ENCODE measurements at regions not wholly inside any gene's neighbourhood (a gene's known extent, or its start where the extent isn't known, plus 50 kb on each side); places are given as distances from the start of the nearest gene placed in this dataset.
"Not testable (repeated sequence)": the region's sequence is repeated elsewhere in the genome, so short reads cannot be mapped to it uniquely, and the experiment has no call there.

DNA sequence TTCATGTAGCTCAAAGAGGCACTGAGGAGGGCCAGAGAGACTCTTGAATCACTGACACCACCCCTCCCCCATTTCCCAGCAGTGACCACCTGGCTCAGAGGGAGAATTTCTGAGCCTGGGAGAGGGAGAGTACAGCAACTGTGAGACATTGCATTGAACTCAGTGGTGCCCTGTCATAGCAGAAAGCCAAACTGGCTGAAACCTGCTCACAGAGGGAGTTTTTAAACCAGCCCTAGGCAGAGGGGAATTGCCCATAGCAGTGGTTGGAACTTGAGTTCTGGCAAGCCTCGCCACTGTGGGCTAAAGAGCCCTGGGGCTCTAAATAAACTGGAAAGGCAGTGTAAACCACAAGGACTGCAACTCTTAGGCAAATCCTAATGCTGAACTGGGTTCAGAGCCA lies 243.1 kb downstream of the ADCYAP1 start:
- no peaks in the 10 kb centered on the region for H3K27me3 ChIP-seq
- TF ChIP-seq, protein P1, sequence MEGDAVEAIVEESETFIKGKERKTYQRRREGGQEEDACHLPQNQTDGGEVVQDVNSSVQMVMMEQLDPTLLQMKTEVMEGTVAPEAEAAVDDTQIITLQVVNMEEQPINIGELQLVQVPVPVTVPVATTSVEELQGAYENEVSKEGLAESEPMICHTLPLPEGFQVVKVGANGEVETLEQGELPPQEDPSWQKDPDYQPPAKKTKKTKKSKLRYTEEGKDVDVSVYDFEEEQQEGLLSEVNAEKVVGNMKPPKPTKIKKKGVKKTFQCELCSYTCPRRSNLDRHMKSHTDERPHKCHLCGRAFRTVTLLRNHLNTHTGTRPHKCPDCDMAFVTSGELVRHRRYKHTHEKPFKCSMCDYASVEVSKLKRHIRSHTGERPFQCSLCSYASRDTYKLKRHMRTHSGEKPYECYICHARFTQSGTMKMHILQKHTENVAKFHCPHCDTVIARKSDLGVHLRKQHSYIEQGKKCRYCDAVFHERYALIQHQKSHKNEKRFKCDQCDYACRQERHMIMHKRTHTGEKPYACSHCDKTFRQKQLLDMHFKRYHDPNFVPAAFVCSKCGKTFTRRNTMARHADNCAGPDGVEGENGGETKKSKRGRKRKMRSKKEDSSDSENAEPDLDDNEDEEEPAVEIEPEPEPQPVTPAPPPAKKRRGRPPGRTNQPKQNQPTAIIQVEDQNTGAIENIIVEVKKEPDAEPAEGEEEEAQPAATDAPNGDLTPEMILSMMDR (IDR thresholded peaks at IDR 0.05), result no peak
- TF ChIP-seq POLR2AphosphoS5 (IDR thresholded peaks at IDR 0.05) (no peak), POLR2A (IDR thresholded peaks at IDR 0.05) (no peak), EP300 (IDR thresholded peaks at IDR 0.05) (no peak)
- peaks cover 0 to 4% (median 2%) of the 10 kb centered on the region in 4 donors for H3K9me3 ChIP-seq
- 80 to 89% methylated on average over 1 of the region's 1 CpG for WGBS, 2 donors
- H3K4me1 ChIP-seq, result no peaks in the 10 kb centered on the region
- no peak overlapping the region for H3K27ac ChIP-seq
- intact Hi-C loops (cut with DNase I), result no loop called here
- no peaks in the 10 kb centered on the region for H3K36me3 ChIP-seq
- DNase-seq, result no peak
- H3K4me3 ChIP-seq, result no peak overlapping the region

DNA sequence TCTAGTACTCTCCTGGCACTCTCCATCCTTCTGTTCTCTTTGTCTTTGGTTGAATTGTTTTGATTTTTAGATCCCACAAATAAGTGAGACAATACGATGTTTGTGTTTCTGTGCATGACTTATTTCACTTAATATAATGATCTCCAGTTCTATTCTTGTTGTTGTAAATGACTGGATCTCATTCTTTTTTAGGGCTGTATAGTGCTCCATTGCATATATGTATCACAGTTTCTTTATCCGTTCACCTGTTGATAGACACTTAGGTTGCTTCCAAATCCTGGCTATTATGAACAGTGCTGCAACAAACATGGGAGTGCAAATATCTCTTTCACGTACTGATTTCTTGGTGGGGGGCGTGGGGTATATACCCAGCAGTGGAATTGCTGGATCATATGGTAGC lies 245.0 kb downstream of the ADCYAP1 start:
- no peaks in the 10 kb centered on the region for H3K27me3 ChIP-seq
- WGBS, 2 donors, result 94 to 96% methylated on average over 4 of the region's 4 CpGs
- intact Hi-C loops (cut with DNase I), result no loop called here
- no peak overlapping the region for H3K27ac ChIP-seq
- DNase-seq, result no peak
- H3K9me3 ChIP-seq, result no peaks in the 10 kb centered on the region
- H3K4me3 ChIP-seq, result no peak overlapping the region
- TF ChIP-seq, protein P1 (IDR thresholded peaks at IDR 0.05), result no peak
- no peak for TF ChIP-seq POLR2A (IDR thresholded peaks at IDR 0.05)
- TF ChIP-seq EP300 (IDR thresholded peaks at IDR 0.05), result no peak
- TF ChIP-seq POLR2AphosphoS5 (IDR thresholded peaks at IDR 0.05), result no peak
- no peaks in the 10 kb centered on the region for H3K4me1 ChIP-seq
- H3K36me3 ChIP-seq, result no peaks in the 10 kb centered on the region

DNA sequence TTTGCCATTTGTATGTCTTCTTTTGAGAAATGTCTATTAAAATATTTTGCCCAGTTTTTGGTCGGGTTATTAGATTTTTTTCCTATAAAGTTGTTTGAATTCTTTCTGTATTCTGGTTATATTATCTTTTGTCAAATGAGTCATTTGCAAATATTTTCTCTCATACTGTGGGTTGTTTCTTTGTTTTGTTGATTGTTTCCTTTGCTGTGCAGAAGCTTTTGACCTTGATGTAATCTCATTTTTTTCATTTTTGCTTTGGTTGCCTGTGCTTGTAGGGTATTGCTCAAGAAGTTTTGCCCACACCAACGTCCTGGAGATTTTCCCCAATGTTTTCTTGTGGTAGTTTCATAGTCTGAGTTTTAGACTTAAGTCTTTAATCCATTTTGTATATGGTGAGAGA lies 245.7 kb downstream of the ADCYAP1 start:
- TF ChIP-seq POLR2AphosphoS5 (IDR thresholded peaks at IDR 0.05) (no peak), EP300 (IDR thresholded peaks at IDR 0.05) (no peak), POLR2A (IDR thresholded peaks at IDR 0.05) (no peak)
- TF ChIP-seq, protein P1 (IDR thresholded peaks at IDR 0.05), result no peak
- 47 to 60% methylated on average over 2 of the region's 2 CpGs for WGBS, 2 donors
- Histone ChIP-seq H3K9me3 (no peaks in the 10 kb centered on the region), H3K36me3 (no peaks in the 10 kb centered on the region), H3K4me3 (no peak overlapping the region), H3K27ac (no peak overlapping the region), H3K27me3 (no peaks in the 10 kb centered on the region), H3K4me1 (no peaks in the 10 kb centered on the region)
- intact Hi-C loops (cut with DNase I), result no loop called here
- no peak for DNase-seq

DNA sequence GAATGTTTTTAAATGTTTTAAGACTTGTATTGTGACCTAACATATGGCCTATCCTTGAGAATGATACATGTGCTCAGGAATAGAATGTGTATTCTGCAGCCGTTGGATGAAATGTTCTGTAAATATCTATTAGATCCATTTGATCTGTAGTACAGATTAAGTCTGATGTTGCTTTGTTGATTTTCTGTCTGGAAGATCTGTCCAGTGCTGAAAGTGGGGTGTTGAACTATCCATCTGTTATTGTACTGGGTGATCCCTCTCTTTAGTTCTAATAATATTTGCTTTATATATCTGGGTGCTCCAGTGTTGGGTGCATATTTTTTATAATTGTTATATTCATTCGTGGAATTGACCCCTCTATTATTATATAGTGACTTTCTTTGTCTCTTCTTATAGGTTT lies 248.3 kb downstream of the ADCYAP1 start:
- 48 to 57% methylated on average over 2 of the region's 2 CpGs for WGBS, 2 donors
- intact Hi-C loops (cut with DNase I), result not testable (repeated sequence)

DNA sequence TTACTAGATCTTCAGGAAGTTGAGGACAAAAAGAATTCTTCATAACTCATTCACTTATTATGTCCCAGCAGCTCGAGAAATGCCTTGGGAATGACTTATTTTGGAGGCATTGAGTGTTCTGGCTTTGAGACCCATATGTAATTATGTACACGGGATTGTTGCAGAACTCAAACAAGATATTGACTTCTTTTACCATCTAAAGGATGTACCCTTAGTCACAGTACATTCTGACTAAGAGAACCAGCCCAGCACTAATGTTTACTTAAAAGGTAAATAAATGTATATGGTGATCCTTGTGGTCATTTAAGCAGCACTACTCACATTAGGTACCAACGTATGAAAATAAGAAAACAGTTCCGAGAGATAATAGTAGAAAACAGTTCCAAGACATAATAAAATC lies 268.9 kb downstream of the ADCYAP1 start:
- intact Hi-C loops (cut with DNase I), result no loop called here
- H3K27me3 ChIP-seq, result no peaks in the 10 kb centered on the region
- no peaks in the 10 kb centered on the region for H3K4me1 ChIP-seq
- H3K9me3 ChIP-seq, result peaks cover 0 to 4% (median 0%) of the 10 kb centered on the region in 4 donors
- H3K4me3 ChIP-seq, result no peak overlapping the region
- no peak for TF ChIP-seq POLR2A (IDR thresholded peaks at IDR 0.05)
- no peak for TF ChIP-seq EP300 (IDR thresholded peaks at IDR 0.05)
- WGBS, 2 donors, result 67 to 74% methylated on average over 4 of the region's 4 CpGs
- H3K36me3 ChIP-seq, result no peaks in the 10 kb centered on the region
- no peak overlapping the region for H3K27ac ChIP-seq
- DNase-seq, result no peak

More for the DNA sequence above, 248.3 kb downstream of the ADCYAP1 start:
- not testable (repeated sequence) for H3K27ac ChIP-seq, H3K9me3 ChIP-seq, H3K36me3 ChIP-seq, H3K4me1 ChIP-seq, H3K27me3 ChIP-seq, H3K4me3 ChIP-seq, DNase-seq

DNA sequence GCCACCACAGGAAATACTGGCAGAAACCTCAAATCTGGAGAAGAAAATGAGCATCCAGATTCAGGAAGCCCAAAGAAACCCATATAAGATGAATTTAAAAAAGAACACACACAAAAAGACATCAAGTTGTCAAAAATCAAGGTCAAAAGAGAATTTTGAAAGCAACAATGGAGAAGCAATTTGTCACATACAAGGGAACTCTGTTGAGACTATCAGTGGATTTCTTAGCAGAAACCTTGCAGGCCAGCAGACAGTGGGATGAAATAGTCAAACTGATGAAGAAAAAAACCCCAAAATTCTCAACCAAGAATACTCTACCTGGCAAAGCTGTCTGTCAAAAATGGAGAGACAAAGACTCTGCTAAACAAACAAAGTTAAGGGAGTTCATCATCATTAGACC lies 272.6 kb downstream of the ADCYAP1 start:
- intact Hi-C loops (cut with DNase I), result no loop called here
- Histone ChIP-seq H3K27ac (no peak overlapping the region), H3K4me3 (no peak overlapping the region), H3K4me1 (no peaks in the 10 kb centered on the region), H3K27me3 (no peaks in the 10 kb centered on the region), H3K9me3 (peaks cover 0 to 4% (median 0%) of the 10 kb centered on the region in 4 donors), H3K36me3 (no peaks in the 10 kb centered on the region)
- DNase-seq, result no peak
- TF ChIP-seq POLR2A (IDR thresholded peaks at IDR 0.05) (no peak), EP300 (IDR thresholded peaks at IDR 0.05) (no peak), POLR2AphosphoS5 (IDR thresholded peaks at IDR 0.05) (no peak)
- TF ChIP-seq, protein P1 (IDR thresholded peaks at IDR 0.05), result no peak

Measured in sigmoid colon (tissue), 6 donors.